ENCODE measurements at regions not wholly inside any gene's neighbourhood (a gene's known extent, or its start where the extent isn't known, plus 50 kb on each side); places are given as distances from the start of the nearest gene placed in this dataset.
A peak's percentile ranks its signal among the peaks of the same experiment; 100 is the strongest.

DNA sequence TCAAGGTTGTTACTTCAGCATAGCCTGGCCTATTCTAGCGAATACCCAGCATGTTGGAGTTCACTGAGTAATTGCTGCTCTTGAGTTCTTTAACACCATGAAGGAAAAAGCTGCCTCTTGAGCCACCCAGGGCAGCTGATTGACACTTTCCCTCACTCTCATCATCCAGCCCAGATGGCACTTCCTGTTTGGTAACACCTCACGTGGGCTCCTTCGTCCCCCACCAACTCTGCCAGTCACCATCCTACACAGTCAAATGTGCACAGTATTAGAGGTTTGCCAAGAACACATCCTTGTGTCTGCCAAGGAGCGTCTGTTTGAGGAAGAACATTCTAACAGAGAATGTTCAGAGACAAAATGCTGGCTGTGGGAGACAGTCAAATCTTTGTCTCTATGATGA is 266.3 kb downstream of the RPLP1 start:
- TF ChIP-seq, protein P1, sequence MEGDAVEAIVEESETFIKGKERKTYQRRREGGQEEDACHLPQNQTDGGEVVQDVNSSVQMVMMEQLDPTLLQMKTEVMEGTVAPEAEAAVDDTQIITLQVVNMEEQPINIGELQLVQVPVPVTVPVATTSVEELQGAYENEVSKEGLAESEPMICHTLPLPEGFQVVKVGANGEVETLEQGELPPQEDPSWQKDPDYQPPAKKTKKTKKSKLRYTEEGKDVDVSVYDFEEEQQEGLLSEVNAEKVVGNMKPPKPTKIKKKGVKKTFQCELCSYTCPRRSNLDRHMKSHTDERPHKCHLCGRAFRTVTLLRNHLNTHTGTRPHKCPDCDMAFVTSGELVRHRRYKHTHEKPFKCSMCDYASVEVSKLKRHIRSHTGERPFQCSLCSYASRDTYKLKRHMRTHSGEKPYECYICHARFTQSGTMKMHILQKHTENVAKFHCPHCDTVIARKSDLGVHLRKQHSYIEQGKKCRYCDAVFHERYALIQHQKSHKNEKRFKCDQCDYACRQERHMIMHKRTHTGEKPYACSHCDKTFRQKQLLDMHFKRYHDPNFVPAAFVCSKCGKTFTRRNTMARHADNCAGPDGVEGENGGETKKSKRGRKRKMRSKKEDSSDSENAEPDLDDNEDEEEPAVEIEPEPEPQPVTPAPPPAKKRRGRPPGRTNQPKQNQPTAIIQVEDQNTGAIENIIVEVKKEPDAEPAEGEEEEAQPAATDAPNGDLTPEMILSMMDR (IDR thresholded peaks at IDR 0.05; ENCODE audit: borderline replicate concordance, extremely low read depth, low read length, poor library complexity, severe bottlenecking), result no peak
- TF ChIP-seq EZH2 (IDR thresholded peaks at IDR 0.05; ENCODE audit: borderline replicate concordance, low read depth, low read length, severe bottlenecking), result no peak
- no peak overlapping the region for H3K4me3 ChIP-seq (ENCODE audit: low read depth in 1 of 2, low read length in 2 of 2)
- ATAC-seq (ENCODE audit: insufficient read depth, low read depth), result peak; percentile 54; the same call in 2 of the 3 replicates
- no peak overlapping the region for H3K9ac ChIP-seq (ENCODE audit: low read depth, low read length)
- H3K27ac ChIP-seq (ENCODE audit: low read length), result no peak overlapping the region
- H3K79me2 ChIP-seq (ENCODE audit: insufficient read depth, low read length), result no peaks in the 10 kb centered on the region
- H3K4me2 ChIP-seq (ENCODE audit: insufficient read depth, low read length), result no peak overlapping the region
- no peaks in the 10 kb centered on the region for H3K36me3 ChIP-seq (ENCODE audit: insufficient read depth, low read length)
- H3K27me3 ChIP-seq (ENCODE audit: insufficient read depth, low read length, poor library complexity), result peaks cover 4% of the 10 kb centered on the region
- H3K9me3 ChIP-seq (ENCODE audit: insufficient read depth, low read length, severe bottlenecking), result no peaks in the 10 kb centered on the region
- peak; percentile 13 for DNase-seq
- no peak overlapping the region for H2AFZ ChIP-seq (ENCODE audit: low read depth, low read length)
- H4K20me1 ChIP-seq (ENCODE audit: insufficient read depth, low read length), result 0 out of 2 replicates have a peak, but pooled peaks cover 6% of the 10 kb centered on the region
- peaks cover 13% of the 10 kb centered on the region for H3K4me1 ChIP-seq (ENCODE audit: insufficient read depth, low read length)

DNA sequence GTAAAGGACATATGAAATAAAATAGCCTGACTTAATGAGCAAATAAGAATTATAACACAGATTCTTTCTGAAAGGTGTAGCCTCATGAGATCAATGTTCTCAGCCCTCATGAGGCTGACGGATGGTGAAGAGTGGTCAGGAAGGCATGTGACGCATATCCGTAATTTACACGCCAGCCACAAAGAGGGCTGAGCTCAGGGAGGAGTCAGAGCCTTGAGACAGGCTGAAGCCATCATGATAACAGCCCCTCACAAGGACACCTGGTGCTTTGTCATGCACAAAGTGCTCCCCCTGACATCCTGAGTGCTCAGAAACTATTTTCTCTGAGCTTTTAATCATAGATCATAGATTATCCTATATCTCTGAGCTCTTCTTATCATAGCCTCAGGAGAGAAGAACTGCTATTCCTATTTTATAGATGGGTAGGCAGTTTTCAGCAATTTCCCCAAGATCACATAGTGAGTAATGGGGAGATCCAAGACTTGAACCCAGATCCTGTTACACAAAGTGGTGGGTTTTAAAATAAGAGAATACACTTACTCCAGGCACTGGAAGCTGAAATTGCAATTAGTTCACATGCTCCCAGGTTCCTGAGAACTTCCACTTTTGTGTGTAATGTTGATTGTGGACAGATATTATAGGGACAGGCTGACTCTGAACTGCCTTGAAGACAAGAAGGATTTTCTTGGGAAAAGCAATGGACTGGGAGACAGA is 267.1 kb downstream of the RPLP1 start:
- H2AFZ ChIP-seq (ENCODE audit: low read depth, low read length), result no peak overlapping the region
- no peak for ATAC-seq (ENCODE audit: insufficient read depth, low read depth)
- H3K9me3 ChIP-seq (ENCODE audit: insufficient read depth, low read length, severe bottlenecking), result no peaks in the 10 kb centered on the region
- peaks cover 13% of the 10 kb centered on the region for H3K4me1 ChIP-seq (ENCODE audit: insufficient read depth, low read length)
- 0 out of 2 replicates have a peak, but pooled peaks cover 6% of the 10 kb centered on the region for H4K20me1 ChIP-seq (ENCODE audit: insufficient read depth, low read length)
- no peaks in the 10 kb centered on the region for H3K79me2 ChIP-seq (ENCODE audit: insufficient read depth, low read length)
- peaks cover 8% of the 10 kb centered on the region for H3K27me3 ChIP-seq (ENCODE audit: insufficient read depth, low read length, poor library complexity)
- no peak overlapping the region for H3K27ac ChIP-seq (ENCODE audit: low read length)
- H3K4me3 ChIP-seq (ENCODE audit: low read depth in 1 of 2, low read length in 2 of 2), result no peak overlapping the region
- TF ChIP-seq, protein P1 (IDR thresholded peaks at IDR 0.05; ENCODE audit: borderline replicate concordance, extremely low read depth, low read length, poor library complexity, severe bottlenecking), result no peak
- no peak overlapping the region for H3K9ac ChIP-seq (ENCODE audit: low read depth, low read length)
- no peaks in the 10 kb centered on the region for H3K36me3 ChIP-seq (ENCODE audit: insufficient read depth, low read length)
- no peak for DNase-seq
- H3K4me2 ChIP-seq (ENCODE audit: insufficient read depth, low read length), result no peak overlapping the region

DNA sequence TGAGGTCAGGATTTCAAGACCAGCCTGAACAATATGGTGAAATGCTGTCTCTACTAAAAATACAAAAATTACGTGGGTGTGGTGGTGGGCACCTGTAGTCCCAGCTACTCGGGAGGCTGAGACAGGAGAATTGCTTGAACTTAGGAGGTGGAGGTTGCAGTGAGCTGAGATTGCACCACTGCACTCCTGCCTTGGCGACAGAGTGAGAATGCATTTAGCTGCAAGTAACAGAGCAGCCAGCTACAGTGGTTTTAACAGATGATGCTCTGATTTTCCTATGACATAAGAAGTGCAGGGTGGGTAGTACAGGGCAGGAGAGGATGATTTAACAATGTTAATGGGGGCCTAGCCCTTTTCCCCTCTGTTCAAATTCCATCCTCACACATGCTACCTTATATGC is 267.9 kb downstream of the RPLP1 start:
- DNase-seq (no peak), ATAC-seq (ENCODE audit: insufficient read depth, low read depth) (no peak)
- Histone ChIP-seq H3K27ac (ENCODE audit: low read length) (no peak overlapping the region), H2AFZ (ENCODE audit: low read depth, low read length) (no peak overlapping the region), H4K20me1 (ENCODE audit: insufficient read depth, low read length) (0 out of 2 replicates have a peak, but pooled peaks cover 7% of the 10 kb centered on the region), H3K27me3 (ENCODE audit: insufficient read depth, low read length, poor library complexity) (peaks cover 14% of the 10 kb centered on the region), H3K9ac (ENCODE audit: low read depth, low read length) (no peak overlapping the region), H3K4me3 (ENCODE audit: low read depth in 1 of 2, low read length in 2 of 2) (no peak overlapping the region), H3K9me3 (ENCODE audit: insufficient read depth, low read length, severe bottlenecking) (no peaks in the 10 kb centered on the region), H3K4me2 (ENCODE audit: insufficient read depth, low read length) (no peak overlapping the region), H3K36me3 (ENCODE audit: insufficient read depth, low read length) (no peaks in the 10 kb centered on the region), H3K4me1 (ENCODE audit: insufficient read depth, low read length) (peaks cover 13% of the 10 kb centered on the region), H3K79me2 (ENCODE audit: insufficient read depth, low read length) (no peaks in the 10 kb centered on the region)
- TF ChIP-seq EZH2 (IDR thresholded peaks at IDR 0.05; ENCODE audit: borderline replicate concordance, low read depth, low read length, severe bottlenecking), result no peak
- TF ChIP-seq, protein P1 (IDR thresholded peaks at IDR 0.05; ENCODE audit: borderline replicate concordance, extremely low read depth, low read length, poor library complexity, severe bottlenecking), result no peak
